B cell (primary cell): ENCODE measurements at regions not wholly inside any gene's neighbourhood (a gene's known extent, or its start where the extent isn't known, plus 50 kb on each side); places are given as distances from the start of the nearest gene placed in this dataset.

Source experiments
- CTCF ChIP-seq: fragments of 200-600 bp; IDR thresholded peaks from one replicate; pipeline ENCODE4 v1.8.0; 2022; ENCODE audit warnings: antibody characterized with exemption, mild to moderate bottlenecking
- EZH2 ChIP-seq: IDR thresholded peaks from 2 replicates; pipeline ENCODE4 v1.6.1; 2012; ENCODE audit warnings: borderline replicate concordance, low read depth, mild to moderate bottlenecking, moderate library complexity, low read length; ENCODE audit not compliant: insufficient read depth, poor library complexity, severe bottlenecking

- TF ChIP-seq CTCF (no peak), EZH2 (no peak)
These were observed 139.6 kb upstream of the RAB12 start for GRCh38 chr18:8469544-8470130.
